ENCODE measurements at regions not wholly inside any gene's neighbourhood (a gene's known extent, or its start where the extent isn't known, plus 50 kb on each side); places are given as distances from the start of the nearest gene placed in this dataset.

- TF ChIP-seq CTCF (IDR thresholded peaks at IDR 0.05) (no peak), POLR2A (IDR thresholded peaks at IDR 0.05) (no peak)
Observed at GRCh38 chr5:42878550-42878949, 66.9 kb upstream of the SELENOP start.

Data from thyroid gland (tissue), 4 donors.